ACC112 (cell line): ENCODE measurements at regions not wholly inside any gene's neighbourhood (a gene's known extent, or its start where the extent isn't known, plus 50 kb on each side); places are given as distances from the start of the nearest gene placed in this dataset.

ENCODE experiments used
- H2AFZ ChIP-seq: fragments of 200-600 bp; sonication (generic); one replicate; pipeline ENCODE4 v1.6.0; 2017; ENCODE audit warnings: antibody characterized with exemption, low read length; ENCODE audit not compliant: unreplicated experiment
- H3K27ac ChIP-seq: fragments of 200-600 bp; sonication (generic); 2 replicates; pipeline ENCODE4 v1.5.1; 2014; ENCODE audit warnings: low read depth, mild to moderate bottlenecking, antibody characterized with exemption, low read length, moderate library complexity
- H3K27me3 ChIP-seq: fragments of 200-600 bp; sonication (generic); 2 replicates; pipeline ENCODE4 v1.6.1; 2014; ENCODE audit warnings: mild to moderate bottlenecking, antibody characterized with exemption, low read length, moderate library complexity, mixed read lengths; ENCODE audit not compliant: insufficient read depth
- H3K36me3 ChIP-seq: fragments of 200-600 bp; sonication (generic); 2 replicates; pipeline ENCODE4 v1.6.1; 2016; ENCODE audit warnings: mild to moderate bottlenecking, antibody characterized with exemption, low read length, moderate library complexity, mixed read lengths; ENCODE audit not compliant: insufficient read depth
- H3K4me1 ChIP-seq: fragments of 200-600 bp; sonication (generic); one replicate; pipeline ENCODE4 v1.6.1; 2016; ENCODE audit warnings: low read length, mixed read lengths; ENCODE audit not compliant: insufficient read depth, unreplicated experiment, control insufficient read depth
- H3K4me3 ChIP-seq: fragments of 200-600 bp; sonication (generic); 2 replicates; pipeline ENCODE4 v1.5.1; 2014; ENCODE audit warnings: mild to moderate bottlenecking, low read depth, low read length
- H3K79me2 ChIP-seq: fragments of 200-600 bp; sonication (generic); one replicate; pipeline ENCODE4 v1.6.0; 2016; ENCODE audit warnings: low read length; ENCODE audit not compliant: control insufficient read depth, unreplicated experiment, insufficient read depth

DNA sequence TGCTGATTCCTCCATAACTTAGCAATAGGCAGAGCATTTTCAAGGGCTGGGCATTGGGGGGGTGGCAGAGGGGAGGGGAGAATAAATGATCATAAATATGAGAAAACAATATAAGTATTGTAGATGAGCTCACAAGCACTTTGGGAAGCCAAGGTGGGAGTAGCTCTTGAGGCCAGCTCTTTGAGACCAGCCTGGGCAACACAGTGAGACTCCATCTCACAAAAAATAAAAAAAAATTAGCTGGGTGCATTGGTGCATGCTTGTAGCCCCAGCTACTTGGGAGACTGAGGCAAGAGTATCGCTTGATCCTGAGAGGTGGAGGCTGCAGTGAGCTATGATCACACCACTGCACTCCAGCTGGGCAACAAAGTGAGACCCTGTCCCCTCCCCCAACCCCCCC lies 75.9 kb downstream of the MYCN start:
- Histone ChIP-seq H3K79me2 (no peaks in the 10 kb centered on the region), H3K27ac (no peak overlapping the region), H3K4me1 (no peaks in the 10 kb centered on the region), H3K27me3 (no peaks in the 10 kb centered on the region), H3K36me3 (no peaks in the 10 kb centered on the region), H3K4me3 (no peak overlapping the region), H2AFZ (no peak overlapping the region)

GRCh38 chr2:16015903-16016265 lies 75.5 kb downstream of the MYCN start:
- Histone ChIP-seq H3K79me2 (no peaks in the 10 kb centered on the region), H3K4me1 (no peaks in the 10 kb centered on the region), H3K27ac (no peak overlapping the region), H3K36me3 (no peaks in the 10 kb centered on the region), H2AFZ (no peak overlapping the region), H3K27me3 (no peaks in the 10 kb centered on the region), H3K4me3 (no peak overlapping the region)

DNA sequence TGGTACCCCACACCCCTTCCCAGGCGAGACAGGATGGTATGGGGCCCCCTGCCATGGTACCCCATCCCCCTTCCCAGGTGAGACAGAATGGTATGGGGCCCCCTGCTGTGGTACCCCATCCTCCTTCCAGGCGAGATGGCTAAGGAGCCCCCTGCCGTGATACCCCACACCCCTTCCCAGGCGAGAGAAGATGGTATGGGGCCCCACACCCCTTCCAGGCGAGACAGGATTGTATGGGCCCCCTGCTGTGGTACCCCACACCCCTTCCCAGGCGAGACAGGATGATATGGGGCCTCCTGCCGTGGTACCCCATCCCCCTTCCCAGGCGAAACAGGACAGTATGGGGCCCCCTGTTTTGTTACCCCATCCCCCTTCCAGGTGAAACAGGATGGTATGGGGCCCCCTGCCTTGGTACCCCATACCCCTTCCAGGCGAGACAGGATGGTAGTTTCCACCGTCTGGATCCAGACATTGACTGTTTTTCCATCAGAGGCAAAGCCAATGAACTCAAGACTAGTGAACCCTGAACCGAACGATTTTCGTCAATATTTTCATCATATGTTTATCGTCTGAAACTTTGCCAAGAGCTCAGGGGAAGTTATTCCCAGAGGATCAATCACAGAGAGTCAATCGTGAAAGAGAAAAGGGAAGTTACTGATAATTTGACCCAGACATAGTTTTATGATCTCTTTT lies 75.0 kb downstream of the MYCN start:
- Histone ChIP-seq H3K27ac (no peak overlapping the region), H3K79me2 (no peaks in the 10 kb centered on the region), H3K4me3 (no peak overlapping the region), H2AFZ (no peak overlapping the region), H3K4me1 (no peaks in the 10 kb centered on the region), H3K36me3 (no peaks in the 10 kb centered on the region), H3K27me3 (no peaks in the 10 kb centered on the region)

DNA sequence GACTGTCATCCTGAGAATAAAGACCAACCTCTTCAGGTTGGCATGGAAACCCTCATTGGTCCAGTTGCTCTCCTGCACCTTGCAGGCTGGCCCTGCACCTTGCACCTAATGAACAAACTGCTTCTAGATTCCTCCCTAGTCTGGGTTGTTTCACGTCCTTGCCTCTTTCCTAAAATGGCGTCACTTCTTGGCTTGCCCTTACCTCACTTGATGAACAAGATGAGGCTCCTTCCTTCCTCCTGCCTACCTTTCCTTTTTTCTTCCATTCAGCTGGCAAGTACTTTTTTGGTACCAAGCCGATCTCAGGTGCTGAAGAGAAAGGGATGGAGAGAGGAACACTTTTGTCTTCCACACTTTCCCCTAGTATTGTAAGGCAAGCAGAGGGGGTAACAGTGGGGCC lies 74.5 kb downstream of the MYCN start:
- Histone ChIP-seq H2AFZ (no peak overlapping the region), H3K4me3 (no peak overlapping the region), H3K27ac (no peak overlapping the region), H3K4me1 (no peaks in the 10 kb centered on the region), H3K79me2 (no peaks in the 10 kb centered on the region), H3K36me3 (no peaks in the 10 kb centered on the region), H3K27me3 (no peaks in the 10 kb centered on the region)

- no peaks in the 10 kb centered on the region for H3K36me3 ChIP-seq
- H2AFZ ChIP-seq: no peak overlapping the region
- no peaks in the 10 kb centered on the region for H3K27me3 ChIP-seq
Measured at GRCh38 chr2:16014041-16014787, 73.9 kb downstream of the MYCN start.

GRCh38 chr2:16013359-16013911 lies 73.1 kb downstream of the MYCN start:
- H2AFZ ChIP-seq: no peak overlapping the region
- no peak overlapping the region for H3K4me3 ChIP-seq
- H3K27ac ChIP-seq: no peak overlapping the region

More at GRCh38 chr2:16014041-16014787, 73.9 kb downstream of the MYCN start:
- Histone ChIP-seq H3K4me3 (no peak overlapping the region), H3K27ac (no peak overlapping the region), H3K79me2 (no peaks in the 10 kb centered on the region), H3K4me1 (no peaks in the 10 kb centered on the region)

GRCh38 chr2:16012626-16013358 lies 72.4 kb downstream of the MYCN start:
- Histone ChIP-seq H3K27me3 (no peaks in the 10 kb centered on the region), H3K4me3 (no peak overlapping the region), H3K27ac (no peak overlapping the region), H3K79me2 (no peaks in the 10 kb centered on the region), H3K36me3 (no peaks in the 10 kb centered on the region), H3K4me1 (no peaks in the 10 kb centered on the region), H2AFZ (no peak overlapping the region)

More at GRCh38 chr2:16013359-16013911, 73.1 kb downstream of the MYCN start:
- no peaks in the 10 kb centered on the region for H3K79me2 ChIP-seq
- H3K36me3 ChIP-seq: no peaks in the 10 kb centered on the region
- no peaks in the 10 kb centered on the region for H3K4me1 ChIP-seq
- H3K27me3 ChIP-seq: no peaks in the 10 kb centered on the region

- Histone ChIP-seq H3K79me2 (no peaks in the 10 kb centered on the region), H2AFZ (no peak overlapping the region), H3K4me1 (no peaks in the 10 kb centered on the region), H3K27ac (no peak overlapping the region), H3K36me3 (no peaks in the 10 kb centered on the region), H3K4me3 (no peak overlapping the region), H3K27me3 (no peaks in the 10 kb centered on the region)
Measured at GRCh38 chr2:16012029-16012596, 71.8 kb downstream of the MYCN start.

DNA sequence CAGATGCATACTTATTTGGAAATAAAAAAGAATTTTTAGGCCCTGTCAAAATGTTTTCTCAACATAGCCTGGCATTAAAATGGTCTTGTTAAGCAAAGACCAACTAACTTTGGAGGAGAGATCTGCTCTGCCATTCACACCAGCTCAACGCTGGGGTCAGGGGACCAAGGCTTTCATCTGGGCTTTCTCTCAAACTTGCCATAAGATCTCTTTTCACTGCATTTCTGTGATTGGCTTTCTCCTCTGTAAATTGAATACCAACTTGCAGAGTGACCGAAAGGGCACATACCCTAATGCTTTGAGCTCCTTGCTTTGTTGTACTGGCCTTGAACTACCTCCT lies 71.2 kb downstream of the MYCN start:
- H3K4me3 ChIP-seq: no peak overlapping the region
- no peak overlapping the region for H2AFZ ChIP-seq
- no peak overlapping the region for H3K27ac ChIP-seq
- H3K36me3 ChIP-seq: no peaks in the 10 kb centered on the region
- H3K27me3 ChIP-seq: no peaks in the 10 kb centered on the region
- no peaks in the 10 kb centered on the region for H3K79me2 ChIP-seq
- no peaks in the 10 kb centered on the region for H3K4me1 ChIP-seq

DNA sequence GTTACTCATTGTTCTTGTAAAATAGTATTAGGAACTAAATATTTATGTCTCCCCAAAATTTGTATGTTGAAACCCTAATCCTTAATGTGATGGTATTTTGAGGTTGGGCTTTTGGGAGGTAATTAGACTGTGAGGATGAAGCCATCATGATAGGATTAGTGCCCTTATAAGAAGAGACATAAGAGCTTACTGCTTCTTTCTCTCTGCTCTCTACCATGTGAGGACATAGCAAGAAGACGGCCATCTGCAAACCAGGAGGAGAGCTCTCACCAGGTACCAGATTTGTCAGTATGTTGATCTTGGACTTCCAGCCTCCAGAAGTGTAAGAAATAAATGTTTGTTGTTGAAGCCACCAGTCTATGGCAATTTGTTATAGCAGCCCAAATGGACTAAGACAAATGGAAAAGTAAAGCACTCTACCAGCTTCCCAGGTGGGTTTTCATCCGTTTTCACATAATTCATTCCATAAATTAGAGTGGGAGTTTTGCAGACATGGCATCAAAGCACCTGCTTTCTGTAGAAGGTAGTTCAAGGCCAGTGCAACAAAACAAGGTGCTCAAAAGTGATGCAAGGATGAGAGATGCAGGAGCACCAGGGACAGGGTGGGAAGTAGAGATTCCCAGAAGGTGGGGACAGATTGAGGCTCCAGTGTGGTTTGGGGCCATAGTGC lies 70.7 kb downstream of the MYCN start:
- no peaks in the 10 kb centered on the region for H3K79me2 ChIP-seq
- H3K27me3 ChIP-seq: no peaks in the 10 kb centered on the region
- H3K4me1 ChIP-seq: no peaks in the 10 kb centered on the region
- H3K4me3 ChIP-seq: no peak overlapping the region
- H3K36me3 ChIP-seq: no peaks in the 10 kb centered on the region
- no peak overlapping the region for H3K27ac ChIP-seq
- H2AFZ ChIP-seq: no peak overlapping the region
